Heart left ventricle (tissue), 13 donors: ENCODE measurements at regions not wholly inside any gene's neighbourhood (a gene's known extent, or its start where the extent isn't known, plus 50 kb on each side); places are given as distances from the start of the nearest gene placed in this dataset.

Experiments
- POLR2A ChIP-seq, 2 donors: fragments of 450-650 bp; IDR thresholded peaks; one replicate each; pipeline ENCODE4 v1.6.1; 2017; ENCODE audit warnings: antibody characterized with exemption in 2 of 2, mild to moderate bottlenecking in 2 of 2, moderate library complexity in 2 of 2
- TF ChIP-seq, protein P1 (sequence below), 12 donors: fragments of 200-600 bp; sonication (generic) in 4 of 12; IDR thresholded peaks; one replicate each; pipeline versions ENCODE4 v1.5.0 to v1.8.0; 2018 to 2022; ENCODE audit warnings: antibody characterized with exemption in 12 of 12, mild to moderate bottlenecking in 5 of 12
- donor health status: ischemic (EF 13 %, LVEDD 7.1; RV severe dilation, severe dysfunction).
- donor health status: DM: no; HTN: yes; CAD: no.
- donor health status: DM: no; HTN: no; CAD: no.
- donor health status: ischemic (EF 25% LVEDD 6.9; RV normal size, moderate dysfunction).
- donor health status: ischemic (EF 25% LVEDD 5.7; RV mildly dilated, moderate dysfunction).
- donor health status: ischemic (EF 35%, LVEDD 5.7; RV mildly dilated, moderate dysfunction).
- donor health status: nonischemic (EF 11% LVEDD 7.7; RV severe dilation, severe dysfunction).
- donor health status: DM: yes; HTN: yes; CAD: no.
- donor health status: PGD.
- donor health status: ischemic (EF 29% LVEDD 5.4; RV normal size, mild dysfunction).
- donor health status: nonischemic (EF 23%, LVEDD 6.1; RV moderate dilation, normal function).

DNA sequence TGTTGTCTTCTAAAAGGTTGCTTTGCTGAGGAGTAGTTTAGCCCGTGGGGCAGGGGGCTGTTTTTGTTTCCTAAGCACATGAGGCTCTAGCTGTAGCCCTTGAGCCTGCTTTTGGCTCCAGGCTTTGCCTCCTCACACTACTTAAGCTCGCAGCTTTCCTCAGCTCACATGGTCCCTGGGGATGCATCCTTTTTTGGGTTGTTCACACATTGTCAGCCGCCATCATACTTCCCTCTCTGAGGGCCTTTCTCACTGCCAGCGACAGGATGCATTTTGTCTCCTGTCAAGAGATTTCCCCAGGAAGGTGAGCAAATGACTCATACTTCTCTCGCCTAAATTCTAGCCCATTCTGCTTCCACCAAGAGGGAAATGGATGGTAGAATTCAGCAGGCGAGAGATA is 279.5 kb upstream of the PKDCC start:
- TF ChIP-seq, protein P1, sequence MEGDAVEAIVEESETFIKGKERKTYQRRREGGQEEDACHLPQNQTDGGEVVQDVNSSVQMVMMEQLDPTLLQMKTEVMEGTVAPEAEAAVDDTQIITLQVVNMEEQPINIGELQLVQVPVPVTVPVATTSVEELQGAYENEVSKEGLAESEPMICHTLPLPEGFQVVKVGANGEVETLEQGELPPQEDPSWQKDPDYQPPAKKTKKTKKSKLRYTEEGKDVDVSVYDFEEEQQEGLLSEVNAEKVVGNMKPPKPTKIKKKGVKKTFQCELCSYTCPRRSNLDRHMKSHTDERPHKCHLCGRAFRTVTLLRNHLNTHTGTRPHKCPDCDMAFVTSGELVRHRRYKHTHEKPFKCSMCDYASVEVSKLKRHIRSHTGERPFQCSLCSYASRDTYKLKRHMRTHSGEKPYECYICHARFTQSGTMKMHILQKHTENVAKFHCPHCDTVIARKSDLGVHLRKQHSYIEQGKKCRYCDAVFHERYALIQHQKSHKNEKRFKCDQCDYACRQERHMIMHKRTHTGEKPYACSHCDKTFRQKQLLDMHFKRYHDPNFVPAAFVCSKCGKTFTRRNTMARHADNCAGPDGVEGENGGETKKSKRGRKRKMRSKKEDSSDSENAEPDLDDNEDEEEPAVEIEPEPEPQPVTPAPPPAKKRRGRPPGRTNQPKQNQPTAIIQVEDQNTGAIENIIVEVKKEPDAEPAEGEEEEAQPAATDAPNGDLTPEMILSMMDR (IDR thresholded peaks at IDR 0.05): no peak
- no peak for TF ChIP-seq POLR2A (IDR thresholded peaks at IDR 0.05)
